Adrenal gland (tissue), 9 donors: ENCODE measurements at regions not wholly inside any gene's neighbourhood (a gene's known extent, or its start where the extent isn't known, plus 50 kb on each side); places are given as distances from the start of the nearest gene placed in this dataset.

ENCODE experiments used
- DNase-seq, 7 donors: peaks; one replicate each; pipeline ENCODE4 v3.0.0-alpha.2; 2019 to 2020
- H3K27ac ChIP-seq, 5 donors: fragments of 200-600 bp; sonication (generic) in 4 of 5; 1 replicate in 3 of 5; 2 replicates in 2 of 5; pipeline versions ENCODE4 v1.5.1 to v1.8.0; 2016 to 2020; ENCODE audit warnings: mild to moderate bottlenecking in 1 of 5
- H3K27me3 ChIP-seq: fragments of 200-600 bp; 2 replicates; pipeline ENCODE4 v1.8.0; 2021
- H3K36me3 ChIP-seq, 2 donors: fragments of 200-600 bp; replicated peaks in 1 of 2; 1 replicate in 1 of 2; 2 replicates in 1 of 2; pipeline versions ENCODE4 v1.5.1 to v1.8.0; 2018 to 2022
- H3K4me1 ChIP-seq, 2 donors: fragments of 200-600 bp; replicated peaks in 1 of 2; 1 replicate in 1 of 2; 2 replicates in 1 of 2; pipeline versions ENCODE4 v1.5.1 to v1.8.0; 2018 to 2021
- H3K4me3 ChIP-seq, 4 donors: fragments of 200-600 bp; sonication (generic) in 3 of 4; one replicate each; pipeline ENCODE4 v1.5.1; 2016 to 2018
- H3K9me3 ChIP-seq, 3 donors: fragments of 200-600 bp; sonication (generic) in 1 of 3; replicated peaks in 1 of 3; 1 replicate in 2 of 3; 2 replicates in 1 of 3; pipeline versions ENCODE4 v1.5.1 to v1.8.0; 2016 to 2021
- POLR2A ChIP-seq, 2 donors: fragments of 450-650 bp; IDR thresholded peaks; one replicate each; pipeline ENCODE4 v1.6.1; 2017; ENCODE audit warnings: antibody characterized with exemption in 2 of 2, mild to moderate bottlenecking in 2 of 2, moderate library complexity in 1 of 2
- WGBS, 4 donors: extraction: QIAGEN DNeasy Blood & Tissue Kit in 2 of 4; methylation state at CpG; one replicate each; pipeline versions ENCODE4 v1.1.5 to v1.1.7; 2013 to 2017; 5-methylcytosine and 5-hydroxymethylcytosine counted together
- intact Hi-C, 2 donors: fragments of 100-400 bp; cut with DNase I; formaldehyde crosslinking; loops; one replicate each; pipeline versions ENCODE4 v1.14.1 to v1.15.0; 2022 to 2023
- TF ChIP-seq, protein P1 (sequence below), 6 experiments: fragments of 450-650 bp in 4 of 6; fragments of 200-600 bp in 2 of 6; sonication (generic) in 1 of 6; IDR thresholded peaks; 1 replicate in 5 of 6; 2 replicates in 1 of 6; pipeline versions ENCODE4 v1.5.1 to v1.8.0; 2016 to 2021; ENCODE audit warnings: antibody characterized with exemption in 6 of 6, mild to moderate bottlenecking in 2 of 6, moderate library complexity in 1 of 6
- donor health status: healthy with polysubstance abuse.
- donor health status: Bipolar disorder and iron deficiency.
- donor health status: DM: yes; HTN: yes; CAD: no.
- donor health status: DM: no; HTN: no; CAD: no.
- donor health status: DM: no; HTN: no; CAD: no.

DNA sequence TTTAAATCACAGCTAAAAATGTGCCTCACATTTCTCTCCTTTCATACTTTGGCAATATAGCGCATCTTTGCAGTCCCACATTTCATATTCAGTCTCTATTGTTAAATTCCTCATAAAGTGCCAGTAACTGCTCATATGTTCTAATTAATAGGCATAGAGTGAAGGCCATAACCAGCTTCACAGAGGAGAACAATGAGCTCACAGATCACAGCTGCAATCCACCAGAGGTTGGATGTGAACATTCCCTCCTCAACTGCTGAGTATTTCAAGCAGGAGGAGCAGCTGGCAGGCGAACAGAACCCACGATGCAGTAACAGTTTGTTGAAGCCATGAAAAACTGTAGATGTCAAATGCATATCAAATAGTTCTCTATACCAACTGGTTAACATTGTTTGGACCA lies 2088.7 kb upstream of the AGA start:
- H3K4me1 ChIP-seq, result no peaks in the 10 kb centered on the region
- no peak overlapping the region for H3K4me3 ChIP-seq

DNA sequence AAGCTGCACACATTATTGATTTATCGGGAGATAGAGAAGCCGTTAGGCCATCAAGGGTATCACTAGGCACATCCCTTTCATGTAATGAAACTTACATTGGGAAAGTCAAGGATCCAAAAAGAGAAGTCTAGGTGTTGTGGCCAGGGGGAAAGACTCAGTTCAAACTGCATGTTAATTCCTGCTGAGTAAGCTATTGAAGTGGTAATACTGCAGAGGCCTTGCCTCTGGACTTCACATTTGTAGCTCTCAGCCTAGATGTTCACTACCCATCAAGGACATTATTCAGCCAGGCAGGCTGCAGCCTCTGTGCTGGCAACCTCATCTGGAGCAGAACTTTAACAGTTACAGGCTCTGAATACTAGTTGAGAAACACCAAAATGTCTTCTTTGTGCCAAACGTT lies 2094.5 kb upstream of the AGA start:
- TF ChIP-seq, protein P1, sequence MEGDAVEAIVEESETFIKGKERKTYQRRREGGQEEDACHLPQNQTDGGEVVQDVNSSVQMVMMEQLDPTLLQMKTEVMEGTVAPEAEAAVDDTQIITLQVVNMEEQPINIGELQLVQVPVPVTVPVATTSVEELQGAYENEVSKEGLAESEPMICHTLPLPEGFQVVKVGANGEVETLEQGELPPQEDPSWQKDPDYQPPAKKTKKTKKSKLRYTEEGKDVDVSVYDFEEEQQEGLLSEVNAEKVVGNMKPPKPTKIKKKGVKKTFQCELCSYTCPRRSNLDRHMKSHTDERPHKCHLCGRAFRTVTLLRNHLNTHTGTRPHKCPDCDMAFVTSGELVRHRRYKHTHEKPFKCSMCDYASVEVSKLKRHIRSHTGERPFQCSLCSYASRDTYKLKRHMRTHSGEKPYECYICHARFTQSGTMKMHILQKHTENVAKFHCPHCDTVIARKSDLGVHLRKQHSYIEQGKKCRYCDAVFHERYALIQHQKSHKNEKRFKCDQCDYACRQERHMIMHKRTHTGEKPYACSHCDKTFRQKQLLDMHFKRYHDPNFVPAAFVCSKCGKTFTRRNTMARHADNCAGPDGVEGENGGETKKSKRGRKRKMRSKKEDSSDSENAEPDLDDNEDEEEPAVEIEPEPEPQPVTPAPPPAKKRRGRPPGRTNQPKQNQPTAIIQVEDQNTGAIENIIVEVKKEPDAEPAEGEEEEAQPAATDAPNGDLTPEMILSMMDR (IDR thresholded peaks at IDR 0.05), result no peak
- no peak for TF ChIP-seq POLR2A (IDR thresholded peaks at IDR 0.05)
- Histone ChIP-seq H3K4me3 (no peak overlapping the region), H3K36me3 (no peaks in the 10 kb centered on the region), H3K4me1 (no peaks in the 10 kb centered on the region), H3K9me3 (no peaks in the 10 kb centered on the region), H3K27me3 (no peaks in the 10 kb centered on the region), H3K27ac (no peak overlapping the region)
- intact Hi-C loops, result no loop called here
- WGBS, 4 donors, result 68 to 75% (median 71%) methylated on average over 3 of the region's 3 CpGs
- no peak for DNase-seq

More for the DNA sequence above, 2088.7 kb upstream of the AGA start:
- DNase-seq, result no peak
- Histone ChIP-seq H3K9me3 (no peaks in the 10 kb centered on the region), H3K36me3 (no peaks in the 10 kb centered on the region), H3K27ac (no peak overlapping the region), H3K27me3 (no peaks in the 10 kb centered on the region)
- intact Hi-C loops, result no loop called here
- WGBS, 4 donors, result 62 to 82% (median 71%) methylated on average over 3 of the region's 3 CpGs
- TF ChIP-seq, protein P1 (IDR thresholded peaks at IDR 0.05), result no peak
- TF ChIP-seq POLR2A (IDR thresholded peaks at IDR 0.05), result no peak

DNA sequence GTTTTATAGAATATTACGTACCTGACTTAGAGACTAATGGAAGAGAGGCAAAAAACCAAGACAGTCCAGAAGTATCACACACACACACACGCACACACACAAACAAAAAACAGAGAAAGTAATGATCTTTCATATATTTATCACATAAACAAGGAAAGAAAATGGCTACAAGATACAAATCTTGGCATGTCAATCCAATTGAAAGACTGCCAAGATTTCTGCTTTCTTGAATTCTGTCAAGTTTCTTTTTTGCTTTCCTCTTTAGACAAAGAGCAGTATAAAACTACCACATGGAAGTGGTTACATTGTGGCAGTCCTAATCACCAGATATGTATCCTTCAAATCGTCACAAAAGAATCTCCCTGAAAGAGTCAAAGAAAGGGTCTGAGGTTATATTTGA lies 2097.4 kb upstream of the AGA start:
- Histone ChIP-seq H3K4me3 (no peak overlapping the region), H3K9me3 (no peaks in the 10 kb centered on the region), H3K27ac (no peak overlapping the region), H3K36me3 (no peaks in the 10 kb centered on the region), H3K27me3 (no peaks in the 10 kb centered on the region), H3K4me1 (no peaks in the 10 kb centered on the region)
- DNase-seq, result no peak
- 69 to 77% (median 73%) methylated on average over 3 of the region's 3 CpGs for WGBS, 4 donors
- intact Hi-C loops, result no loop called here
- TF ChIP-seq POLR2A (IDR thresholded peaks at IDR 0.05), result no peak
- TF ChIP-seq, protein P1 (IDR thresholded peaks at IDR 0.05), result no peak

DNA sequence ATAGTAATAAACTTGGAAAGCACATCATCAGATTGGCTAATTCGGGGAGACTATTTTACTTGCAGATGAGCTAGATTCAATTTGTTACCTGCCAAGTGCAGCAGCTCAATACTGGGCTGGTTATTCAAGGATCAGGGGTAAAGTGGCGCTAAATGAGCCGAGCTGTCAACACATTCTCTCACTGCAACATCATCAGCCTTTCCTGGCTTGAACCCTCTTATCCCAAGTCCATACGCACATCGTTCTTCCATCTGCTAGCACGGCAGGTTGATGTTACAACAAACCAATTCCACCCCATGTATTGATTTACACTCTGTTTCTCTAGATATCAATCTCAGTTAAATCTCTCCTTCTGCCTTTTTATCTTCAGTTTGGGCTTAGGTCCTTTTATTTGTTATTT lies 2101.5 kb upstream of the AGA start:
- DNase-seq, result no peak
- Histone ChIP-seq H3K4me1 (no peaks in the 10 kb centered on the region), H3K27ac (no peak overlapping the region), H3K27me3 (no peaks in the 10 kb centered on the region), H3K36me3 (no peaks in the 10 kb centered on the region), H3K9me3 (no peaks in the 10 kb centered on the region), H3K4me3 (no peak overlapping the region)
- TF ChIP-seq, protein P1 (IDR thresholded peaks at IDR 0.05), result no peak
- WGBS, 4 donors, result 72 to 88% (median 84%) methylated on average over 6 of the region's 6 CpGs
- intact Hi-C loops, result no loop called here
